ENCODE measurements at regions not wholly inside any gene's neighbourhood (a gene's known extent, or its start where the extent isn't known, plus 50 kb on each side); places are given as distances from the start of the nearest gene placed in this dataset.

- no peak overlapping the region for H3K4me3 ChIP-seq (ENCODE audit: low read length)
- H2BK15ac ChIP-seq (replicated peaks; ENCODE audit: low read depth): no peak overlapping the region
- H2BK5ac ChIP-seq (ENCODE audit: low read length): no peak overlapping the region
- no peak overlapping the region for H3K18ac ChIP-seq (ENCODE audit: low read length)
- H4K8ac ChIP-seq (ENCODE audit: low read depth, low read length): no peak overlapping the region
- H3K56ac ChIP-seq (ENCODE audit: low read length): no peak overlapping the region
- H3K23ac ChIP-seq (ENCODE audit: low read length): no peak overlapping the region
- no peak overlapping the region for H4K5ac ChIP-seq (ENCODE audit: low read length)
- H3K4me2 ChIP-seq (ENCODE audit: low read length): no peak overlapping the region
- no peaks in the 10 kb centered on the region for H3K27me3 ChIP-seq (ENCODE audit: insufficient read depth, low read length, poor library complexity)
- H3K4me1 ChIP-seq (ENCODE audit: control insufficient read depth, low read depth, low read length): no peaks in the 10 kb centered on the region
- no CpG with 5 or more reads among the region's 2 CpGs for WGBS (ENCODE audit: extremely low coverage, insufficient coverage, low lambda C conversion rate)
- no peak overlapping the region for H3K9ac ChIP-seq (ENCODE audit: low read length)
- no peak overlapping the region for H3K27ac ChIP-seq (ENCODE audit: low read depth, low read length)
- no peaks in the 10 kb centered on the region for H3K79me1 ChIP-seq (ENCODE audit: low read length)
- DNase-seq: no peak
- no peak overlapping the region for H3K4ac ChIP-seq (ENCODE audit: low read depth, low read length)
- no peak overlapping the region for H2AK5ac ChIP-seq (ENCODE audit: low read length)
- H3K36me3 ChIP-seq (ENCODE audit: control insufficient read depth, insufficient read depth, low read length): no peaks in the 10 kb centered on the region
- H3K79me2 ChIP-seq (ENCODE audit: control insufficient read depth, insufficient read depth, low read length): no peaks in the 10 kb centered on the region
- H2BK120ac ChIP-seq (ENCODE audit: low read depth, low read length): no peak overlapping the region
These were observed 65.1 kb upstream of the SLC66A3 start for GRCh38 chr2:11090187-11090586.

- no peak overlapping the region for H3K4ac ChIP-seq (ENCODE audit: low read depth, low read length)
- H3K23ac ChIP-seq (ENCODE audit: low read length): no peak overlapping the region
- H3K18ac ChIP-seq (ENCODE audit: low read length): no peak overlapping the region
- H3K79me1 ChIP-seq (ENCODE audit: low read length): no peaks in the 10 kb centered on the region
- no peaks in the 10 kb centered on the region for H3K36me3 ChIP-seq (ENCODE audit: control insufficient read depth, insufficient read depth, low read length)
- no peak overlapping the region for H3K4me2 ChIP-seq (ENCODE audit: low read length)
- H4K8ac ChIP-seq (ENCODE audit: low read depth, low read length): no peak overlapping the region
- H3K4me3 ChIP-seq (ENCODE audit: low read length): no peak overlapping the region
- no peak overlapping the region for H3K27ac ChIP-seq (ENCODE audit: low read depth, low read length)
- no peak overlapping the region for H2BK15ac ChIP-seq (replicated peaks; ENCODE audit: low read depth)
- H2BK120ac ChIP-seq (ENCODE audit: low read depth, low read length): no peak overlapping the region
- no peak overlapping the region for H2AK5ac ChIP-seq (ENCODE audit: low read length)
- no peaks in the 10 kb centered on the region for H3K4me1 ChIP-seq (ENCODE audit: control insufficient read depth, low read depth, low read length)
- H2BK5ac ChIP-seq (ENCODE audit: low read length): no peak overlapping the region
- no peak overlapping the region for H4K5ac ChIP-seq (ENCODE audit: low read length)
- WGBS (ENCODE audit: extremely low coverage, insufficient coverage, low lambda C conversion rate): no CpG with 5 or more reads among the region's 5 CpGs
- peak; percentile 47 for DNase-seq
- no peaks in the 10 kb centered on the region for H3K79me2 ChIP-seq (ENCODE audit: control insufficient read depth, insufficient read depth, low read length)
- no peak overlapping the region for H3K9ac ChIP-seq (ENCODE audit: low read length)
- H3K27me3 ChIP-seq (ENCODE audit: insufficient read depth, low read length, poor library complexity): no peaks in the 10 kb centered on the region
- H3K56ac ChIP-seq (ENCODE audit: low read length): no peak overlapping the region
These were observed 62.4 kb upstream of the SLC66A3 start for GRCh38 chr2:11092701-11093335.

GRCh38 chr2:11093467-11093866 lies 61.8 kb upstream of the SLC66A3 start:
- Histone ChIP-seq H3K23ac (ENCODE audit: low read length) (no peak overlapping the region), H2BK5ac (ENCODE audit: low read length) (no peak overlapping the region), H3K36me3 (ENCODE audit: control insufficient read depth, insufficient read depth, low read length) (no peaks in the 10 kb centered on the region), H4K5ac (ENCODE audit: low read length) (no peak overlapping the region), H3K27ac (ENCODE audit: low read depth, low read length) (no peak overlapping the region), H3K4me3 (ENCODE audit: low read length) (no peak overlapping the region), H3K4ac (ENCODE audit: low read depth, low read length) (no peak overlapping the region), H2BK15ac (replicated peaks; ENCODE audit: low read depth) (no peak overlapping the region), H3K56ac (ENCODE audit: low read length) (no peak overlapping the region), H3K18ac (ENCODE audit: low read length) (no peak overlapping the region), H3K27me3 (ENCODE audit: insufficient read depth, low read length, poor library complexity) (no peaks in the 10 kb centered on the region), H3K79me2 (ENCODE audit: control insufficient read depth, insufficient read depth, low read length) (no peaks in the 10 kb centered on the region), H4K8ac (ENCODE audit: low read depth, low read length) (no peak overlapping the region), H3K79me1 (ENCODE audit: low read length) (no peaks in the 10 kb centered on the region), H2AK5ac (ENCODE audit: low read length) (no peak overlapping the region), H3K4me2 (ENCODE audit: low read length) (no peak overlapping the region), H3K9ac (ENCODE audit: low read length) (no peak overlapping the region), H3K4me1 (ENCODE audit: control insufficient read depth, low read depth, low read length) (no peaks in the 10 kb centered on the region), H2BK120ac (ENCODE audit: low read depth, low read length) (no peak overlapping the region)
- no CpG with 5 or more reads among the region's 4 CpGs for WGBS (ENCODE audit: extremely low coverage, insufficient coverage, low lambda C conversion rate)
- no peak for DNase-seq

- Histone ChIP-seq H3K4me2 (ENCODE audit: low read length) (no peak overlapping the region), H3K79me2 (ENCODE audit: control insufficient read depth, insufficient read depth, low read length) (no peaks in the 10 kb centered on the region), H3K23ac (ENCODE audit: low read length) (no peak overlapping the region), H3K4ac (ENCODE audit: low read depth, low read length) (no peak overlapping the region), H4K8ac (ENCODE audit: low read depth, low read length) (no peak overlapping the region), H2BK5ac (ENCODE audit: low read length) (no peak overlapping the region), H3K4me1 (ENCODE audit: control insufficient read depth, low read depth, low read length) (no peaks in the 10 kb centered on the region), H3K9ac (ENCODE audit: low read length) (no peak overlapping the region), H3K27ac (ENCODE audit: low read depth, low read length) (no peak overlapping the region), H2BK15ac (replicated peaks; ENCODE audit: low read depth) (no peak overlapping the region), H3K56ac (ENCODE audit: low read length) (no peak overlapping the region), H2BK120ac (ENCODE audit: low read depth, low read length) (no peak overlapping the region), H3K4me3 (ENCODE audit: low read length) (no peak overlapping the region), H3K18ac (ENCODE audit: low read length) (no peak overlapping the region), H3K36me3 (ENCODE audit: control insufficient read depth, insufficient read depth, low read length) (no peaks in the 10 kb centered on the region), H3K79me1 (ENCODE audit: low read length) (no peaks in the 10 kb centered on the region), H3K27me3 (ENCODE audit: insufficient read depth, low read length, poor library complexity) (no peaks in the 10 kb centered on the region), H4K5ac (ENCODE audit: low read length) (no peak overlapping the region), H2AK5ac (ENCODE audit: low read length) (no peak overlapping the region)
- DNase-seq: no peak
- no CpG with 5 or more reads among the region's 19 CpGs for WGBS (ENCODE audit: extremely low coverage, insufficient coverage, low lambda C conversion rate)
These were observed 61.1 kb upstream of the SLC66A3 start for GRCh38 chr2:11094021-11094810.

- WGBS (ENCODE audit: extremely low coverage, insufficient coverage, low lambda C conversion rate): no CpG with 5 or more reads among the region's 10 CpGs
- no peaks in the 10 kb centered on the region for H3K79me2 ChIP-seq (ENCODE audit: control insufficient read depth, insufficient read depth, low read length)
- no peaks in the 10 kb centered on the region for H3K27me3 ChIP-seq (ENCODE audit: insufficient read depth, low read length, poor library complexity)
- H3K4me3 ChIP-seq (ENCODE audit: low read length): no peak overlapping the region
- no peak overlapping the region for H2BK15ac ChIP-seq (replicated peaks; ENCODE audit: low read depth)
- no peak overlapping the region for H3K27ac ChIP-seq (ENCODE audit: low read depth, low read length)
- no peak overlapping the region for H3K18ac ChIP-seq (ENCODE audit: low read length)
- H2AK5ac ChIP-seq (ENCODE audit: low read length): no peak overlapping the region
- no peak overlapping the region for H4K8ac ChIP-seq (ENCODE audit: low read depth, low read length)
- H3K23ac ChIP-seq (ENCODE audit: low read length): no peak overlapping the region
- no peak overlapping the region for H3K4ac ChIP-seq (ENCODE audit: low read depth, low read length)
- DNase-seq: no peak
- H3K56ac ChIP-seq (ENCODE audit: low read length): no peak overlapping the region
- no peaks in the 10 kb centered on the region for H3K4me1 ChIP-seq (ENCODE audit: control insufficient read depth, low read depth, low read length)
- no peak overlapping the region for H3K4me2 ChIP-seq (ENCODE audit: low read length)
- no peak overlapping the region for H2BK120ac ChIP-seq (ENCODE audit: low read depth, low read length)
- H3K79me1 ChIP-seq (ENCODE audit: low read length): no peaks in the 10 kb centered on the region
- no peak overlapping the region for H2BK5ac ChIP-seq (ENCODE audit: low read length)
- no peaks in the 10 kb centered on the region for H3K36me3 ChIP-seq (ENCODE audit: control insufficient read depth, insufficient read depth, low read length)
- no peak overlapping the region for H3K9ac ChIP-seq (ENCODE audit: low read length)
- no peak overlapping the region for H4K5ac ChIP-seq (ENCODE audit: low read length)
These were observed 58.7 kb upstream of the SLC66A3 start for GRCh38 chr2:11096591-11096990.
